ENCODE measurements at regions not wholly inside any gene's neighbourhood (a gene's known extent, or its start where the extent isn't known, plus 50 kb on each side); places are given as distances from the start of the nearest gene placed in this dataset.

- no peak for TF ChIP-seq CTCF (IDR thresholded peaks at IDR 0.05)
- TF ChIP-seq ATF1 (CRISPR knock-in tag; IDR thresholded peaks at IDR 0.05), result no peak
- no peak for TF ChIP-seq KAT7 (CRISPR knock-in tag; IDR thresholded peaks at IDR 0.05; ENCODE audit: borderline replicate concordance)
- TF ChIP-seq NR2C2 (CRISPR knock-in tag; IDR thresholded peaks at IDR 0.05), result no peak
- no peak for TF ChIP-seq ETV6 (CRISPR knock-in tag; IDR thresholded peaks at IDR 0.05)
- TF ChIP-seq ZNF532 (CRISPR knock-in tag; IDR thresholded peaks at IDR 0.05; ENCODE audit: borderline replicate concordance), result no peak
- no peak for TF ChIP-seq MAX (CRISPR knock-in tag; IDR thresholded peaks at IDR 0.05)
- TF ChIP-seq E2F1 (CRISPR knock-in tag; IDR thresholded peaks at IDR 0.05), result no peak
- TF ChIP-seq USF1 (CRISPR knock-in tag; IDR thresholded peaks at IDR 0.05), result no peak
- no peak for TF ChIP-seq ZNF423 (CRISPR knock-in tag; IDR thresholded peaks at IDR 0.05)
- TF ChIP-seq GABPB1 (CRISPR knock-in tag; IDR thresholded peaks at IDR 0.05), result no peak
- TF ChIP-seq HMGXB4 (CRISPR knock-in tag; IDR thresholded peaks at IDR 0.05), result no peak
Observed at GRCh38 chr5:12080761-12081160, 176.5 kb upstream of the CTNND2 start.

All from WTC11 (cell line).